ENCODE measurements at regions not wholly inside any gene's neighbourhood (a gene's known extent, or its start where the extent isn't known, plus 50 kb on each side); places are given as distances from the start of the nearest gene placed in this dataset.
A peak's percentile ranks its signal among the peaks of the same experiment; 100 is the strongest.
"Not testable (repeated sequence)": the region's sequence is repeated elsewhere in the genome, so short reads cannot be mapped to it uniquely, and the experiment has no call there.

DNA sequence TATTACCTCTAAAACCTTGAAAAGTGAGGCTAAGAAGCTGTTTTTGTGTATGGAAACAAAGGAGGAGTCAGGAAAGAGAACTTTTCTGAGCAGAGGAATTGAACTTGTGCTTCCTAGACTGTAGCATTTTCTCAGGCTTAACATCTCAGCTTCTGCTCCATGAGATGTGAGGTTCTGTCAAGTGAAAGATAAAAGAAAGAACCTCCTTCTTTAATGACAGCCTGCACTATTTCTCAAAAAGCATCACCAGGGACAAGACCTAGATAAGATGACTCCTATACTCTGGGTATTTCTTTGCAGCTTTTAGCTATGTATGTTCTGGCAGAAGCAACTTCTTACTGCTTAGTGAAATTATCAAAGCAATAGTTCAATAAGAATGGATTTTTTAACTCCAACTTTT lies 87.6 kb upstream of the KCNQ5 start:
- DNase-seq, result no peak

DNA sequence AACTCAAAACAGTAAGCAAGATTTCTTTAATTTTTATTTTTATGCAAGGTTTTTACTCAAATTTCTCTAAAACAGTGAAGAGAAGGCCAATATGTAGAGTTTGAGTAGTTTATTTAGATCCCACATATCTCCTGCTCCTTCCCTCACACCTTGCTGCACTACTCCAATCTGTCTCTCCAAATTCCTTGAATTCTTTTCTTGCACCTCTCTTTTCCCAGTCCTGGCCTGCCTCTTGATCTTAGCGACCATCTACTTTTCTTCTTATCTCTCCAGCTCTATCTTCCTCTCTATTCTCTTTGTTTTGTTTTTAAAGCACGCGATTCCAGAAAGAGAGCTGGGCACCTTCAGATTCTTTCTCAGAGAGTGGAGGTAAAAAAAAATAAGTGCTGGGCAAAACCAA lies 86.7 kb upstream of the KCNQ5 start:
- no peak for DNase-seq

DNA sequence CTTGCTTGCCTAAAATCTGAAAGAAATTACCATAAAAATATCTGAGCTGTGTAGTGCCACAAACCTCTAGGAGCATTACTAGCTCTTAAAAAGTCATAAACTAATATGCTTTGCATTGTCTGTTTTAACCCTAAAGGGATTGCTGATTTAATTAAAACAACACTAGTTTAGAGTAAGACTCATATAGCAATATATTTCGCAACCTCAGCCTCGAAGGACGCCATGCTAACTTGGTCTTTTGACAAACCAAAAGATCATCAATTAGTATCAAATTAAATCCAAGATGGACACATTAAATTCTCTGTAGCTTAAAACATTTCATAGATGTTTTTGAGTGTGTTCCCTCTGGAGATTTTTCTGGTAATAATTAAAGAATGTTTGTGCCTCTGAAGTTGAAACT lies 74.8 kb upstream of the KCNQ5 start:
- DNase-seq, result no peak

DNA sequence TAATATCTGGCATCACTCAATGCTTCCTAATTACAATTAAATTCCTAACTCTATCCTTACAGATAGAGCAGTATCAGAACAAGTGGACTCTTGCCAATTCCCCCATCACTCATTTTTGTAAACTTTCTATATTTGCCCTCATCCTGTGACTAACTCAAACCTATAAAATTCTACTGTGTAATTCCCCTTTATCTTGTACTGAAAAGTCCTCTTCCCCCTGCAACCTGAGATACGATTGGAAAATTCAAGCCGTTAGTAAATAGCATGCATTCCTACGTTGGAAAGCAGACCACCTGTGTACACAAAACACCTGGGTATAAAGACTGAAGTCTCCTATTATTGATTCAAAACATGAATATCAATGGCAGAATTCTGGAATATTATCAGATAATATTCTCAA lies 70.4 kb upstream of the KCNQ5 start:
- no peak for DNase-seq

DNA sequence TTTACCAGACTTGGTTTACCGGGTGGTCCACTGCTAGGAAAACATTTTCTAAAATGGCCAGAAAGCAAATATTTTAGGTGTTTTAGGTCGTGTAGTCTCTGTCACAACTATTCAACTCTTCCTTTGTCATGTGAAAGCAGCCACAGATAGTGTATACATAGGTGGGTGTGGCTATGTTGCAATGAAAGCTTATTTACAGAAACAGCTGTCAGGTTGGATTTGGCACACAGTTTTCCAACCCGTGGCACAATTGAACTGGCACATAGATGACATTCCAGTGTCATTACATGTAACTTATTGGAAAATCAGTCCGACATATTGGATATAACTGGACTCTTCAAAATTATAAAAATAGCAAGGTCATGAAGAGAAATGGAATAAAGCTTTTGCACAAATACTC lies 68.9 kb upstream of the KCNQ5 start:
- DNase-seq, result peak in 1 of 2 experiments; percentile 2

- no peak for DNase-seq
Measured at GRCh38 chr6:72553531-72554511, 68.0 kb upstream of the KCNQ5 start.

DNA sequence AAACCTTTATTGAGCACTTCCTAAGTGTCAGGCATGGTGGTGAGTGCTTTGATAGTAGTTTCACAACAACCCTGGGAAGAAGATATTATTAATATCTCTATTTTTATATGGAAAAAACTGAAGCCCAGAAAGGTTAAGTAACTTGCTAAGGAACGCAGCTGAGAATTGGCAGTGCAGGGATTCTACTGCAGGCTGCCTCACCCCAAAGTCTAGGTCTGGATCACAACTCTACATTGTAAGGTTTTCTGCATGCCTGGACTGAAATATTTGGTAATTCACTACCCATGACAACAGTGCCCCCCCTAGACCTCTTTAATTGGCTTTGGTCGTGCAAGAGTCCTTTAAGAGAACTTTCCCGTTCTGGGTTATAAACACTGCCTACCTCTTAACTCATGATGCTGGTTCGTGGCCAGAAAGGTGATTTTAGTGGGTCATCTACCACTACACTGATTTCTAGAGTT lies 67.1 kb upstream of the KCNQ5 start:
- DNase-seq, result no peak

- DNase-seq, result no peak
Measured at GRCh38 chr6:72559067-72559466, 62.8 kb upstream of the KCNQ5 start.

- DNase-seq, result no peak
Measured at GRCh38 chr6:72559555-72559954, 62.3 kb upstream of the KCNQ5 start.

DNA sequence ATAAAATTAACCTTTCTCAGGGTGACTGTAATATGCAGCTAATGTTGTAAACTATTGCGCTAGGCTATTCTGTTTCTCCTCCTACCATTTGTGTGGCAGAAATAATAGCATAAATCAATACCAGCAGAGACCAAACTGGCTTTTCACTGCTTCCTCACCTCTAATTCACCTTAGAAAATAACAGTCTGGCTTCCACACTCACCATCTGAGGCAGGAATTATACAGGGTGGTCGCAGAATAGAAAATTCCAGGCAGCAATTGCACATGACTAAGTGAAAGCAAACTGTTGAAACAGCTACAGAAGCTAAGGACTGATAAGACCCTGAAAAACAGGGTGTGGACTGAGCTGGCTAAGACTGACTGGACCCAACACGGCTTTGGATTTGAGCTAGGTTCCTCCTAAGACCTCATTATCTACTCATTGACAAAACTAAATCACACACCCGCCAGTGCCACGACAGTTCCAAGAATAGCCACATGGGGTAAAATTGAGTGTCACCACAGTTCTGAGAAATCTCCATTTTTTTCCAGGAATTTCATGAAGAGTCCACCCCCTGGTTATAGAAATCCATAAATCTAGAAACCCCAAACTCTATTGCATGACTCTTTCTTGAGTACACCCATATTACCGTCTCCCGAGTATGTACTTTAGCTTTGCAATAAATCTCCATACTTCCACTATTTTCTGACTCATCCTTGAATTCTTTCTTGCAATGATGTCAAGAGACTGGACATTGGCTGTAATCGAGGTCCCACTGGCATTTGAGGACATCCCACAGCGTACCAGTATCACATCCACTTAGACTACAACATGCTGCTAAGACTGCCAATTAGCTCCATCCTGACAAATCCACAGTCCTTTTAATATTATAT lies 60.9 kb upstream of the KCNQ5 start:
- no peak for DNase-seq

- DNase-seq, result no peak
Measured at GRCh38 chr6:72561629-72562028, 60.2 kb upstream of the KCNQ5 start.

GRCh38 chr6:72564231-72564630 lies 57.6 kb upstream of the KCNQ5 start:
- no peak for DNase-seq

- DNase-seq, result not testable (repeated sequence)
Measured at GRCh38 chr6:72571993-72572392, 49.9 kb upstream of the KCNQ5 start.
